Colon (tissue), 2 donors: ENCODE measurements at regions not wholly inside any gene's neighbourhood (a gene's known extent, or its start where the extent isn't known, plus 50 kb on each side); places are given as distances from the start of the nearest gene placed in this dataset.
"Not testable (repeated sequence)": the region's sequence is repeated elsewhere in the genome, so short reads cannot be mapped to it uniquely, and the experiment has no call there.

Source experiments
- FAIRE-seq: peaks from 2 replicates; lab custom pipeline; 2012; peaks lifted over from hg19 to GRCh38; lab: Jason Lieb, UNC
- donor health status: control.
- donor health status: control.

- no peak for FAIRE-seq
Measured at GRCh38 chr6:86255973-86256372, 613.3 kb upstream of the SYNCRIP start.

- no peak for FAIRE-seq
Measured at GRCh38 chr6:86251106-86251505, 608.4 kb upstream of the SYNCRIP start.

GRCh38 chr6:86217906-86218305, 575.2 kb upstream of the SYNCRIP start:
- FAIRE-seq, result no peak

- FAIRE-seq, result no peak
Measured at GRCh38 chr6:86215323-86215722, 572.6 kb upstream of the SYNCRIP start.

- FAIRE-seq, result no peak
Measured at GRCh38 chr6:86205980-86206379, 563.3 kb upstream of the SYNCRIP start.

- no peak for FAIRE-seq
Measured at GRCh38 chr6:86203044-86203443, 560.4 kb upstream of the SYNCRIP start.

- no peak for FAIRE-seq
Measured at GRCh38 chr6:86193821-86194220, 551.1 kb upstream of the SYNCRIP start.

- no peak for FAIRE-seq
Measured at GRCh38 chr6:86192123-86192522, 549.4 kb upstream of the SYNCRIP start.

GRCh38 chr6:86175149-86175548, 532.5 kb upstream of the SYNCRIP start:
- FAIRE-seq, result not testable (repeated sequence)

- FAIRE-seq, result no peak
Measured at GRCh38 chr6:86154852-86155251, 512.2 kb upstream of the SYNCRIP start.

- FAIRE-seq, result no peak
Measured at GRCh38 chr6:86153521-86153920, 510.8 kb upstream of the SYNCRIP start.

GRCh38 chr6:86152546-86152945, 509.9 kb upstream of the SYNCRIP start:
- no peak for FAIRE-seq

- no peak for FAIRE-seq
Measured at GRCh38 chr6:86148586-86148985, 505.9 kb upstream of the SYNCRIP start.

GRCh38 chr6:86147859-86148258, 505.2 kb upstream of the SYNCRIP start:
- no peak for FAIRE-seq

GRCh38 chr6:86147311-86147710, 504.6 kb upstream of the SYNCRIP start:
- no peak for FAIRE-seq

- not testable (repeated sequence) for FAIRE-seq
Measured at GRCh38 chr6:86146751-86147150, 504.1 kb upstream of the SYNCRIP start.

GRCh38 chr6:86142326-86142725, 499.6 kb upstream of the SYNCRIP start:
- FAIRE-seq, result no peak

- no peak for FAIRE-seq
Measured at GRCh38 chr6:86128130-86128814, 485.6 kb upstream of the SYNCRIP start.

GRCh38 chr6:86122086-86122485, 479.4 kb upstream of the SYNCRIP start:
- no peak for FAIRE-seq

GRCh38 chr6:86118271-86118670, 475.6 kb upstream of the SYNCRIP start:
- FAIRE-seq, result no peak

GRCh38 chr6:86107985-86108384, 465.3 kb upstream of the SYNCRIP start:
- FAIRE-seq, result no peak

- FAIRE-seq, result no peak
Measured at GRCh38 chr6:86087954-86088353, 445.3 kb upstream of the SYNCRIP start.

- no peak for FAIRE-seq
Measured at GRCh38 chr6:86079938-86080337, 437.3 kb upstream of the SYNCRIP start.

GRCh38 chr6:86070151-86070550, 427.5 kb upstream of the SYNCRIP start:
- FAIRE-seq, result no peak

GRCh38 chr6:86065002-86065401, 422.3 kb upstream of the SYNCRIP start:
- FAIRE-seq, result not testable (repeated sequence)
